ENCODE measurements at regions not wholly inside any gene's neighbourhood (a gene's known extent, or its start where the extent isn't known, plus 50 kb on each side); places are given as distances from the start of the nearest gene placed in this dataset.

DNA sequence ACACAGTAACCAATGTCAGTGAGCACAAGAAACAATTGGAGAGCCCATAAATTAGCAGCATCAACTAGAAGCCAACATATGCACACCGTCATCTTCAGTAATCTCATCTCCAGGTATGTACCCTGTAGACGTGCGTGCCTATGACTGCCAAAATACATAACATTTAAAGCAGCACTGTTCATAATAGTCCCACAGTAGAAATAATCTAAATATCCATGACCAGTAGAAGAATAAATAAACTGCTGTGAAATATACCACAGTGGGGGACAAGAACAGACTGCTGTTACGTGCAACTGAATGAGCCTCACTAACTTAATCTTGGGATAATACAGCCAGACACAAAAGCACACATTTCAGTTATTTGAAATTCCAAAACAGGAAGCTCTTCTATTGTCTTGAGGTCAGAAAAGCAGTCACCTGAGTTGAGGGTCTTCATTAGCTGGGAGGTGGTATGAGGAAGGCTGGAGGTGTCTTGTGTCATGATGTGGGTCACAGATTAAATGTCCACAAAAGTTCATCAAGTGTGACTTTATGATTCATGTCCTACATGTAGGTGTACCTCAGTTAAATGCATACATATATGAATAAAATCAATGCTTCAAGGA, 454.2 kb upstream of the AKR1E2 start:
- no peak for DNase-seq

DNA sequence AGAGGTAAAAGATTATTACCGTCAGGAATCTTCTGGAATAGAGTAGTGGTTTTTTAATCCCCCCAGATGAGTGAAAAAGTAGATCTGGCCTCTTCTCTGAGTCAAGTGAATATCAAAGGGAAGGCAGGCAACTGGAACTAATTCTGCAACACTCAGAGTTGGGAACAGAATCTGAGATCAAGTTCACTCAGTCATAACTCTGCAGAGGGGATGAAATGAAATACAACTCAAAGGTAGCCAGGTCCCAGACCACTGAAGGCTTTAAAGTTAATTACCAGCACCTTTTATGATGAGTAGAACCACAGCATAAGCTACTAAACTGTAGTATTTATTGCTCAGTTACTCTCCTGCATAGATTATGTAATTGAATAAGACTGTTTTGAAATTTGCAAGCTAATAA, 455.6 kb upstream of the AKR1E2 start:
- DNase-seq: no peak

DNA sequence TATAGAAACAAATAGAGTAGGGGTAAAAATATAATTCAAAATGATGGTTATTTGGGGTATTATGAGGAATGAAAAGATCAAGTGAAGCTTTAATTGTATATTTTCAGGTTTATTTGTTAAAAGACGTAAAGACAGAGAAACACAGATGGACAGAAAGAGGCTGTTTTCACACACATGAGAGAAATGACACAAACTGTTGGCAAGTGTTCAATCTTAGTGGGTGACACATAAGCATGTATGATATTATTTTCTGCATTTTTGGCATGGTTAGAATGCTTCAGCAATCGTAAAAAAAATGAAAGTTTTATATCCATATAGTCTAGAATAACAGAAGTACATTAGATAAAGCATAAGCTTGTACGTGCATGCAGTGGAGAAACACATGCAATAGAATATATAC, 464.4 kb upstream of the AKR1E2 start:
- no peak for DNase-seq

DNA sequence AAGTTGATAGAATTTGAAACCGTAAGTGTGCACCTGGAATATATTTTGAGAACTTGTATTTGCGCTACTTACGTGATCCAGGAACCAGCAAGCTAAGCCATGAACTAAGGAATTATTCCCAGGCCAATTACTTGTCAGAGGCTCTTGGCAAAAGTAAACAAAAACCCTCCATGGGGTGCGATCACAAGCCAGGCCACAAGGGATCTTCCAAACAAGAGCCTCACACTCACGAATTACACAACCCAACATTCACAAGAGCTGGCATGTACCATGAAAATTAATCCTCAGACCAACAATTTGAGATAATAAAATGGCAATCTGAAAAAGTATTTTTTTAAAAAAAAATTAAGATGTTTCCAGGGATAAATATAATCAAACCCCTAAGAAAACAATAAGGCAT, 467.0 kb upstream of the AKR1E2 start:
- DNase-seq: no peak

DNA sequence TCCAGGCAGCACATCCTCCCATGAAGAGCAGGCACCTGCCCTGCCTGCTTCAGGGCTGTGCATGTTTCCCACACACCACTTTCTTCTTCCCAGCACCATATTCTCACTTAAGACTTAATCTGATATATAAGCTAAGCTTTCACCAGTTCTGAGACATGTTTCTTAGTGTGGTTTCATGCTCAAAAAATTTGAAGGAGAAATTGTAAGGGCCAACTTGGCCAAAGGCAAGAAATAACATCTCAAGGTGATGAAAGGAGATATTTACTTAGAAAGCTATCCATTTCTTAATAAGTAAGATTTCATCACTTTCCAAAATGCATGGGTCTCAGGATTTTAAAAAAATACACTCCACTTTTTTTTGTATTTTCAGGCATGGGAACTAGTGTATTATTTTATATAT, 468.1 kb upstream of the AKR1E2 start:
- no peak for DNase-seq

DNA sequence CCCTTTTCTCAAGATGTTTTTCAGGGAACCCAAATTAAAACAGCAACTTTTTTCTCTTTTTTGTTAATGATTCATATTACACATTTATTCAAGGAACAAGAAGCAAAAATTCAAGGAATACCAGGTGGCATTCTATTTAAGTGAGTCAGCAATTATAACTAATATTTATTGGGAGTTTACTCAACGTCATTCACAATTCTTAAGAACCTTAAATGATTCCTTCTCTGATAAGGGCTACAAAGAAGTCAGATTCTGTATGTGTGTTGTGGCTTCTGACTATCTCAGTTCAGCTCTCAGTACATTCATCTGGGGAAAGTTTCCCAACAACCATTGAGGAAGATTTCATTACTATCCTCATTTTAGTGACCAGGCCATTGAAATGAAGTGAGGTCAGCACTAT, 470.7 kb upstream of the AKR1E2 start:
- no peak for DNase-seq

DNA sequence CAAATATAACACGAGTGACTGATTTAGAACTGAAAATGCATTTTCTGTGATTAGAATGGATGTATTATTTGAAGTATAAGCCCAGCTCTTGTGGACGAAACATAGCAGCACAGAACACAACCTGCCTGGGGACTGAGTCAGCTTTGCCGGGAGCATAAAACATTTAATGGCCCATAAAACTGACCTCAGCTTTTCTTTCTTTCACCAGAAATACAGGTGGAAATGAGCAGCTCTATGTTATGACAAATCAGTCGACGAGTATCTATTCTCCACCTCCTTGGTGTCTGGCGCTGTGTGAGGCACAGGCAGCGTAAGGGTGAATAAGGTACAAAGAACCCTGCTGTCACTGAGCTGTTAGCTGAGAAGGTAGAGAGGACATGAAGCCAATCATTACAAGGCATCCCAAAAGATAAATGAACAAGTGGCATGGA, 471.6 kb upstream of the AKR1E2 start:
- no peak for DNase-seq

DNA sequence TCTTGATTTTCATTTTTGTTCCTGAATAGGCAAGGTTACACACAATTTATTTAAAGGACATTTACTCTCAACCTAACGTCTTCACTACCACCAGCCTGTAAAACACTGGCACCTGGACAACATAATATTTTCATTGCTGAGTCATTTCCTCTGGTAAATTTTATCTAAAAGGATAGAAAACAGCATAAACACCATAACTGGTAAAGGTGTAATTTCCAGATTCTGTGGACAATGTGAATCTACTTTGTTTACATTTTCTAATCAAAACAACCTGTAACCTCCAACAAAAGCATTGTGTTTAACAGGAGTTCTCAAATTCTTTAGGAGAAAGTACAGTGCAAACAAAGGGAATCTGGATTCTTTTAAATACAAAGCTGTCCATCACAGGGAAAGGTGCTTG, 472.0 kb upstream of the AKR1E2 start:
- no peak for DNase-seq

DNA sequence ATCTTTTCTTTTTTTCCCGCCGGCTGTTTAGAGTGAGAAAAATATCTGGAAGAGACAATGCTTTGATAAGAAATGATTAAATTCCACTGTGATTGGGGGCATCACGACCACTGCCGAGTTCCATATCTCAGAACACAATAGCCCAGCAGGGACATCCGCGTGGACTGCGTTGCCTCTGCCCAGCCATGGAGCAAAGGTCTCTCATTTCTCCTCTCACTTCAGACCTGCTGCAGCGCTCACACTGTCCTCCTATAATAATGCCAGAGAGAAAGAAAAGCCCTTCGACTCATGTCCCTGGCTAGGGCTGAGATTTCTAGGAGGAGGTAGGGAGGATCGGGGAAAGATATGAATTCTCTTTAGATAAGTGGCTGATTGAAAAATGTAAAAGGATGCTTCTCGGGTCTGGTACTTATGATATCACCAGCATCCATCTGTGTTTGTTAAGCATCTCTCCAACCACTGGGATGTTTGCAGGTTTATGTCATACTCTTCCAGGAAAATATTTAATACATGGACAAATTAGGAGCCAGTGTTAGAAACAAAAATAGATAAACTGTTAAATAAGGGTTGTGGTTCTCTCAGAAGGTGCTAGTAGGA, 472.9 kb upstream of the AKR1E2 start:
- DNase-seq: no peak

DNA sequence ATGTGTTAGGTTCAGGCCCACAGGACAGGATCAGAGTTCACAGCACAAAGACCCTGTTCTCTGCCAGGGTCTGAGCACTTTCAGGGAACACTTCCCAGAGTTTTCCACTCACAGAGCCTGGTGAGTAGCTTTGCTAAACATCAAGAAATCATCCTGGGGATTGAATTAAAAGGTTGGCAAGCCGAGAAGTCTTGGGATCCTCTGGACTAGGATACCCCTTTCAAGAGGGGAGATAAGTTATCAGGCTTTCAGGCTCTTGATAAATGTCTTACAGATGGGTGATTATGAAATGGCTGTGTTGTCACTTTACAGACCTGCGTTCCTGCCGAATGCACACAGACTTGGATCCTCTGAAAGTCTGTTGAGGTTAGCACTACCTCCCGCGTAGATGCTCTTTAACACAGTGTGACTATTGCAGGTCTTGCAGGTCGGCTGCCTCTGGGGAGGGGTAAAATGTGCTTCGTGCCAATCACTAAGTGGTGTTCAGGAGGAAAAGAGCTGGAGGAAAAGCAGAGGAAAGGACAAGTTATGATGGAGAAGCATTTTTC, 473.5 kb upstream of the AKR1E2 start:
- no peak for DNase-seq

DNA sequence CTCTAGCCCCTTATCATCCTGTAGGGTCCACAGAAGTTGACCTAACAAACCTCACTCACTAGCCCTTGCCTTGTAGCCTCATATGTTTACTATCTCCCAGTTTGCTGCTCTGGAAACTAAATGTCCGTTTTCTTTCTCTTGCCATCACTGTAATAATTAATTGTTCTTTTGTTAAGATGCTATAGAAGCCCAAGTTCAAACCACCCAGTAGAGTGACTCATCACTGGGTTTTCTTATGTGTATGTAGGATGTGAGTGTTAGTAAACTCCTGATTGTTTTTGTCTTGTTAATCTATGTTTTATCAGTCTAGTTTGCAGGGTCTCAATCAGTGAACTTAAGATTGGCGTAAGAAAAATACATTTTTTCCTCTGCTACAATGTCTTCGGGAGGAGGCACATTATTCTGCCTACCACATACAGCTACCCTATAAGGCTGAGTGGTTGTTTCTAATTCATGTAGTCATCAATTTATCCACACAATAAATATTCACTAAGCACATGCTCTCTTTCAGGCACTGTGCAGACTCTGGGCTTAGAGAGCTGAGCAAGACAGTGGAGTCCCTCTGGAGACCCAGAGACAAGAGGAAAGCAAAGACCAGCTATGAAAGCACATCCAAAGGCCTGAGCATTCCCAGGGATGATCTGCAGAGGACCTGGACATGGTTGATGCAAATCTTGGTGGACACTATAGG, 474.1 kb upstream of the AKR1E2 start:
- no peak for DNase-seq

DNA sequence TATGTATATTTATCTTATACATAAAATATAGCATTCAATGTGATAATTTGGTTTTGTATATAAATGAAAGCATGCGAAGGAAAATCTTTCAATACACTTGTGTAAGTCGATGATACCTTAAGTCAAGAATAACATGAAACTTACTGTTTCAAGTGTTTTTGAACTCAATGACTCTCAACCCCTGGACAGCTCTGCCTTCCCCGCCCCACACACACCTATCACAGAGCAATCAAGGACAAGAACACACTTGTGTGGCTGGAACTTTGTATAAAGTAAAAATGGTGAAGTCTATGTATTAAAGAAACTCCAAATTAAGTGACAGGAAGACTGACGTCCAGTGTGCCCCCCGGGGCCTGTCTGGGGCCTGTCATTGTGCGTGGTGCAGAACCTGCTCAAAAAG, 478.6 kb upstream of the AKR1E2 start:
- no peak for DNase-seq

DNA sequence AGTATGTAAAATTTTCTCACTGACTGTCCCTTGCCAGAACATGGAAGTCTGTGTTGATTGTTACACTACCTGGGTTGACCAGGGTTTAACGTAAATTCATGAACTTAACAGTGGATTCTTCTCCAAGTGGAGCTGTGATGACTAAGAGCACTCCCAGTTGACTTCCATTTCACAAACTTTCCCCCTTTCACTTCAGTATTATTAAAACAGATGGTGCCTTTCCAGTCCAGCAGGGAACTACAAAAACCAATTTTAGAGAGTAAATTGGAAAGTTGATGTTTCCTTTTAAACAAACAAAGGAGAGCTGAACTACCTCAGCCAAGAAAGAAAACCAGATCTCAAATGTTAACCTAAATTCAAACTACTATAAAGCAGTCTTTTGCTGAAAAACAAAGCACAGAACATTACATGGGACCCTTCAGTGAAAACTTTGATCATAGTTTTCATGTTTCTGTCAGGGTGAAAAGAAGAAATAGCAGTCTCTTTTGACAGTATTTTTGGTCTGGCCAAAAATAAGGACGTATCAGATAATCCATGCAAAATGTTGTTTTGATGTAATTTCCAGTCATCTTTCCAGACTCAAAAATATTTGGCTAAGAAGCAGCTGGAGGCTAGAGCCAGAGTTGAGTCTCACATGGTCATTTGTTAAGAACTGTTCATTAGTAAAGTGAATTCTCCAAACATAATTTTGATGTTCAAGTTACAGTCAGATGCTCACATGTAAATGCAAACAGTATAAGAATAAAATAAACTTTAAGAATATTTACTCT, 479.9 kb upstream of the AKR1E2 start:
- no peak for DNase-seq

DNA sequence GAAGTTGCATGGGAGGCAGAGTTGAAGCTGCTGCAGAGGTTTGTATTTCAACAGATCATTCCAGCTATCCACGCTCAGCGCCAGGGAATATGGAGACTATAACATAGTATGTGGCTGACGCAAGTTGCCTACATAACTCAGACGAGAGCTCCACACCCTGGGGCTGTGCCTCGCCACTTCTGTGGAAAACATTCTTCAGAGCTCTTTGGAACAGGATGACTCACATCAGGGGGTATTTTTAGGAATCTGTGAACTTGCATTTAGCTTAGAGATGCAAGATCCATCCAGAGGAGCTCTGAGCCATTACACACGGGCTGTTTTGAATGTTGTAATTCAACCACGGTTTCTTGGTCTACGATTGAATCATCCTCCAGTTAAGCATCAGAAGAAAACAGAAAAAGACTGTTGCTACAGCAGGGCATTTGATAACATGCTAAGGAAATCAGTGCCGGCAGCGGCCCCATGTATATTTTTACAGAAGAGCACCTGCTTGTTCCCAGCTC, 481.5 kb upstream of the AKR1E2 start:
- no peak for DNase-seq

DNA sequence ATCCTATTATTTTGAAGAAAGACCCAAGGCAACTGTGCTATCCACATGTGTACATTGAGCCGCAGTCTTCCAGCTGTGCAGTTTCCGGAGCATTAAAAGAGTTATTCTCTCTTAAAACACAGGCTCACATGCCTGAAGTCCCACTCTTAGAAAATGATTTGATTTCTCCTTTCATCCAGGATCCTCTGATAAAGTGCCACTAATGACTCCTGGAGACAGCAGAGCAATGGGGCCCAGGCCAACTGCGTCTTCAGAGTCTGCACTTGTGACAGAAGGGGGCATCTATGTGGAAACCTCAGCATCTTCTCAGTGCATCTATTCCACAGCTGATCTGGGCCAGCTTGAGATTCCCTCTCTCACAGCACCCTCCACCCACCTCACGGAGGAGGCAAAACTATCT, 482.1 kb upstream of the AKR1E2 start:
- DNase-seq: no peak

DNA sequence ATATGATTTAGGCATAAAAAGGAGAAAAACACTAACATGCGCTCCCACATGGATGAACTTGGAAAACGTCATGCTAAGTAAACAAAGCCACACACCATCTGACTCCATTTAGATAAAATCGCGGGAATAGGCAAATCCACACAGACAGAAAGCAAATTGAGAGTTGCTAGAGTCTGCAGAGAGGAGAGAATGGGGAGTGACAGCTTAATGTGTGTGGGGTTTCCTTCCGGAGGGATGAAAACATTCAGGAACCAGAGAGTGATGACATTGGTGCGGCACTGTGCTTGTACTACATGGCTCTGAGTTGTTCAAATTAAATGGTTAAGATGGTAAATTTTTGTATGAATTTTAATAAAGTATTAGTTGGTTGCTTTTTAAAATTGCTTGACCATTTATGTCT, 482.9 kb upstream of the AKR1E2 start:
- DNase-seq: no peak

DNA sequence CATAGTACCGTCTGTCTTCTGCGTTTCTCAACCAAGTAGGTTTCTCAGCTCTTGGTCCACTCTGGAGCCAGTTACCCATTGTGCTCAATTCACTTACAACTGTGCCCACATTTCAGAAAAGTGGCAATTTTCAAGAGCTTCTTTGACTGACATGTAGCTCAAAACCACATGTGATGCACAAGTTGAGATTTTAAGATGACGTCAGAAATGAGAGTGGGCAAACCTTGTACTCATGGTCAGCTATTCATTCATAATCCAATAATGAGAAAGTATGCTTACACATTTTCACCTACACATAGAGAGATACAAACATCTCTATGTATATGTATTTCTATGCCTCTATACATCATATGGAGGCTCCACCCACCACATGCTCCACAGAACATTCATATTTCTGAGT, 487.2 kb upstream of the AKR1E2 start:
- DNase-seq: no peak

DNA sequence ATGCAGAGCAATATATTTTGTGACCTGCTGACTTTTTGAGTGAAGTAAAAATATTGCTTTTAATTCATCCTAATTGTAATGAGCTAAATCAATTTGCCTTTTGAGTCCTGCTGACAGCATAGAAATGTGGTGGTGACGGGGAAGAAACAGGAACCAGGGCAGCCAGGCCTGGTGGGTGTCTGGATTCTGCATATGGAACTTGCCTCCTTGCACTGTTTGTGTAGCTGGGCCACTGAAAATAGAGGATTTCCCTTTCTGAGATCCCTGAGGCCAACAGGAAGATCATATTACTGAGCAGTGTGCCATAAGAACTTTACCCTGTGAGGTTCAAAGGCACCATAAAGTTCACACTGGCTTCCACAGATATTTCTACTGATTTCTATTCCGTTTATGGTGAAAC, 488.4 kb upstream of the AKR1E2 start:
- no peak for DNase-seq

DNA sequence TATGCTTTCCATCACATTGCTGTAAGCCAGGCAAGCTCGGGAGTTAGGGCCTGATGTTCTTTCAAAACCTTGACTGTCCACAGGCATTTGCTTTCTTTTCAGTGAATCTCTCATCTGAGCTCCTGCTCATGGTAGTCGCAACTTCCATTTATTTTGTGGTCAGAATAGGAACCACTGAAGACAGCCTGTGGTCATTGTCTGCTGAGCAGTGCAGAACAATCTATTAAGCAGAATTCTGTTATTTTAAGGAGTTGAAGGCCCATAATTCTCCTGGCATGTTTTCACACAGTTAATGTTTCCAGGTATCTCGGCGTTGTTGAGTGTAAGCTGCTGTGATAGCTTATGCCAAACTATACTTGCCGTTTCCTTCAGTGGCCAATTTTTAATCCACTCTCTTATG, 491.1 kb upstream of the AKR1E2 start:
- no peak for DNase-seq

DNA sequence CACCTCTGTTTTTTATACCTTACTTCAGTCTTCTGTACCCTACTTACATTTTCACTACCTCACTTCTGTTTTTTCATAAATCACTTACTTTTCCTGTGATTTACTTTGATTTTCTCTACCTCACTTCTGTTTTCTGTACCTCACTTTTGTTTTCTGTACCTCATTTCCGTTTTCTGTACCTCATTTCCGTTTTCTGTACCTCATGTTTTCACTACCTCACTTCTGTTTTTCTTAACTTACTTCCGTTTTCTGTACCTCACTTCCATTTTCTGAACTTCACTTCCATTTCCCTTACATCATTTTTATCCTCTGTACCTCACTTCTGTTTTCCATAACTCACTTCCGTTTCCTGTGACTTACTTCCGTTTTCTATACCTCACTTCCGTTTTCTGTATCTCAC, 492.0 kb upstream of the AKR1E2 start:
- DNase-seq: no peak

DNA sequence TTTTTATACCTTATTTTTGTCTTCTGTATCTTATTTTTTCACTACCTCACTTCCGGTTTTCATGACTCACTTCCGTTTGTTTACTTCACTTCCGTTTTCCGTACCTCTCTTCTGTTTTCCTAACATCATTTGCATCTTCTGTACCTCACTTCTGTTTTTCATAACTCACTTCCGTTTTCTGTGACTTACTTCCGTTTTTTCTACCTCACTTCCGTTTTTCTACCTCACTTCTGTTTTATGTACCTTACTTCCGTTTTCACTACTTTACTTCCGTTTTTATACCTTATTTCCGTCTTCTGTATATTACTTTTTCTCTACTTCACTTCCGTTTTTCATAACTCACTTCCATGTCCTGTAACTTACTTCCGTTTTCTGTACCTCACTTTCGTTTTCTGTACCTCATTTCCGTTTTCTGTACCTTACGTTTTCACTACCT, 492.5 kb upstream of the AKR1E2 start:
- DNase-seq: no peak

DNA sequence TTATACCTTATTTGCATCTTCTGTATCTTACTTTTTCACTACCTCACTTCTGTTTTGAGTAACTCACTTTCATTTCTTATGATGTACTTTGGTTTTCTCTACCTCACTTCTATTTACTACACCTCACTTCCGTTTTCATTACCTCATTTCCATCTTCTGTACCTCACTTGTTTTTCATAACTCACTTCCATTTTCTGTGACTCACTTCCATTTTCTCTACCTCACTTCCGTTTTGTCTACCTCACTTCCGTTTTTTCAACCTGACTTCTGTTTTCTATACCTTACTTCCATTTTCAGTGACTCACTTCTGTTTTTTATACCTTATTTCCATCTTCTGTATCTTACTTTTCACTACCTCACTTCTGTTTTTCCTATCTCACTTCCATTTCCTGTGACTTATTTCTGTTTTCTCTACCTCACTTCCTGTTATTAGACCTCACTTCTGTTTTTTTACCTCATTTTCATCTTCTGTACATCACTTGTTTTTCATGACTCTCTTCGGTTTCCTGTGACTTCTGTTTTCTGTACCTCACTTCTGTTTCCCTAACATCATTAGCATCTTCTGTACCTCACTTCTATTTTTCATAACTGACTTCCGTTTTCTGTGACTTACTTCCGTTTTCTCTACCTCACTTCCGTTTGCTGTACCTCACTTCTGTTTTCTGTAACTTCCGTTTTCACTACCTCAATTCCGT, 493.1 kb upstream of the AKR1E2 start:
- no peak for DNase-seq

DNA sequence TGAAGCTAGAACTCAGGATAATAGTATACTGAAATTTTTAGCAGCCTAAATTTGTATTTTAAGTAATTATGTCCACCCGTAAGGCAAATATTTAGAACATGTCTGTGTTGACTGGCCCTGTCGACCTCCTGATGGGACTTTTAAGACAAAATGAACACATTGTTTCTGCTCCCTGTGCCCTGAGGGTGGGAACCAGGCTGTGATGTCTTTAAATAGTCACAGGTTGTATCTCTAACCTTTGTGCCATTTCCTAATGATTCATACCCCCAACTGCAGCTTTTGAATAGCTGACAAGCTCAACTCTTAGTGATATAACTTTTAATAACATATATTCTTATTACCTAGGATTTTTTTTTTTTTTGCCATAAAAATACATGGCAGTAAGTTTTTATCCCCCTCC, 494.9 kb upstream of the AKR1E2 start:
- DNase-seq: no peak

Measured in NCI-H1092 treated with DMSO at 0.1 percent for 48 hours (cell line).